HepG2 (cell line): ENCODE measurements at regions not wholly inside any gene's neighbourhood (a gene's known extent, or its start where the extent isn't known, plus 50 kb on each side); places are given as distances from the start of the nearest gene placed in this dataset.

Experiments used
- BHLHE40 ChIP-seq: IDR thresholded peaks from 2 replicates; pipeline ENCODE4 v1.6.1; 2011; ENCODE audit warnings: low read length, improper control_type of control experiment
- POLR2A ChIP-seq, 2 experiments: IDR thresholded peaks; 2 replicates each; pipeline ENCODE4 v1.6.1; 2011; ENCODE audit warnings: low read depth in 2 of 2, low read length in 2 of 2, mild to moderate bottlenecking in 1 of 2, moderate library complexity in 1 of 2; ENCODE audit not compliant: insufficient read depth in 1 of 2
- RBM39 ChIP-seq: fragments of 200-400 bp; formaldehyde crosslinking; IDR thresholded peaks from one replicate; pipeline ENCODE4 v1.6.1; 2018; ENCODE audit warnings: antibody characterized with exemption, mild to moderate bottlenecking, low read depth, low read length; ENCODE audit not compliant: poor library complexity, severe bottlenecking
- TF ChIP-seq, protein P1 (sequence below): sonication (generic); formaldehyde crosslinking; IDR thresholded peaks from 2 replicates; pipeline ENCODE4 v1.8.1; 2022; ENCODE audit warnings: low read depth, mild to moderate bottlenecking, missing genetic modification reagents

DNA sequence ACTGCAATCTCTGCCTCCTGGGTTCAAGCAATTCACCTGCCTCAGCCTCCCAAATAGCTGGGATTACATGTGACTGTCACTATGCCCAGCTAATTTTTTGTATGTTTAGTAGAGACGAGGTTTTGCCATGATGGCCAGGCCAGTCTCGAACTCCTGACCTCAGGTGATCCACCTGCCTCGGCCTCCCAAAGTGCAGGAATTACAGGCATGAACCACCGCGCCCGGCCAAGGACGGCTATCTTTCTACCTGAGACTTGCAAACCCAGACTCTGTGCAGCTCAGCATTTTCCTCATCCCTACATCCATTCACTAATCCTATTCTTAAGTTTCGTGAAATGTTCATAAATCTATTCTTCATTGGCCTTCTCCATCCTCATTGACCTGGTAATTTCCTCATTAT, 330.0 kb downstream of the ANTXR2 start:
- TF ChIP-seq RBM39, result no peak
- no peak for TF ChIP-seq BHLHE40
- TF ChIP-seq POLR2A (IDR thresholded peaks at IDR 0.05; ENCODE audit: insufficient read depth in 1 of 2, low read depth in 2 of 2, low read length in 2 of 2), result no peak
- TF ChIP-seq, protein P1, sequence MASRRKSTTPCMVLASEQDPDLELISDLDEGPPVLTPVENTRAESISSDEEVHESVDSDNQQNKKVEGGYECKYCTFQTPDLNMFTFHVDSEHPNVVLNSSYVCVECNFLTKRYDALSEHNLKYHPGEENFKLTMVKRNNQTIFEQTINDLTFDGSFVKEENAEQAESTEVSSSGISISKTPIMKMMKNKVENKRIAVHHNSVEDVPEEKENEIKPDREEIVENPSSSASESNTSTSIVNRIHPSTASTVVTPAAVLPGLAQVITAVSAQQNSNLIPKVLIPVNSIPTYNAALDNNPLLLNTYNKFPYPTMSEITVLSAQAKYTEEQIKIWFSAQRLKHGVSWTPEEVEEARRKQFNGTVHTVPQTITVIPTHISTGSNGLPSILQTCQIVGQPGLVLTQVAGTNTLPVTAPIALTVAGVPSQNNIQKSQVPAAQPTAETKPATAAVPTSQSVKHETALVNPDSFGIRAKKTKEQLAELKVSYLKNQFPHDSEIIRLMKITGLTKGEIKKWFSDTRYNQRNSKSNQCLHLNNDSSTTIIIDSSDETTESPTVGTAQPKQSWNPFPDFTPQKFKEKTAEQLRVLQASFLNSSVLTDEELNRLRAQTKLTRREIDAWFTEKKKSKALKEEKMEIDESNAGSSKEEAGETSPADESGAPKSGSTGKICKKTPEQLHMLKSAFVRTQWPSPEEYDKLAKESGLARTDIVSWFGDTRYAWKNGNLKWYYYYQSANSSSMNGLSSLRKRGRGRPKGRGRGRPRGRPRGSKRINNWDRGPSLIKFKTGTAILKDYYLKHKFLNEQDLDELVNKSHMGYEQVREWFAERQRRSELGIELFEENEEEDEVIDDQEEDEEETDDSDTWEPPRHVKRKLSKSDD (CRISPR knock-in tag), result no peak
